K562 (cell line): ENCODE measurements at regions not wholly inside any gene's neighbourhood (a gene's known extent, or its start where the extent isn't known, plus 50 kb on each side); places are given as distances from the start of the nearest gene placed in this dataset.

Experiments used
- C11orf30 ChIP-seq: fragments of 450-650 bp; IDR thresholded peaks from 2 replicates; pipeline ENCODE4 v1.6.1; 2016; ENCODE audit warnings: low read depth, mild to moderate bottlenecking
- TF ChIP-seq, protein P1 (sequence below): sonication (generic); formaldehyde crosslinking; IDR thresholded peaks from 2 replicates; pipeline ENCODE4 v1.8.1; 2023; ENCODE audit warnings: missing genetic modification reagents, mild to moderate bottlenecking, borderline replicate concordance
- TF ChIP-seq, protein P2 (sequence below): fragments of 250-450 bp; sonication (Bioruptor Pico); IDR thresholded peaks from 2 replicates; pipeline ENCODE4 v1.9.0; 2021; ENCODE audit warnings: mild to moderate bottlenecking, inconsistent platforms

DNA sequence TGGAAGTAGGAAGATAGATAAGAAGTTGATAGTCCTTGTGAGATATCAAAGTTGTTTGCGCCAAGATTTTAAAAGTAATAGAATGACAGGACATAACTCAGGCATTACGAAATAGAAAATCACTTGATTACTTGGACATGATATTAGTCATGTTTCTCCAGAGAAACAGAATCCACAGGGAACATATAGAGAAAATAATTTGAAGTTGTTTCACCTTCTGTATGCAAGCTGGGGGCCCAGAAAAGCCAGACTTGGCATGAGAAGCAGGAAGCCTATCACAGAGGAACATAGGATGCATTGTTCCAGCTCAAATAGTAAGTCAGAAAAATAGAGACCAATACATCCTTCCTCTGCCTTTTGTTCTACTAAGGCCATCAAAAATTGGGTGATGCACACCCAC lies 715.9 kb downstream of the TECRL start (continued):
- TF ChIP-seq, protein P1, sequence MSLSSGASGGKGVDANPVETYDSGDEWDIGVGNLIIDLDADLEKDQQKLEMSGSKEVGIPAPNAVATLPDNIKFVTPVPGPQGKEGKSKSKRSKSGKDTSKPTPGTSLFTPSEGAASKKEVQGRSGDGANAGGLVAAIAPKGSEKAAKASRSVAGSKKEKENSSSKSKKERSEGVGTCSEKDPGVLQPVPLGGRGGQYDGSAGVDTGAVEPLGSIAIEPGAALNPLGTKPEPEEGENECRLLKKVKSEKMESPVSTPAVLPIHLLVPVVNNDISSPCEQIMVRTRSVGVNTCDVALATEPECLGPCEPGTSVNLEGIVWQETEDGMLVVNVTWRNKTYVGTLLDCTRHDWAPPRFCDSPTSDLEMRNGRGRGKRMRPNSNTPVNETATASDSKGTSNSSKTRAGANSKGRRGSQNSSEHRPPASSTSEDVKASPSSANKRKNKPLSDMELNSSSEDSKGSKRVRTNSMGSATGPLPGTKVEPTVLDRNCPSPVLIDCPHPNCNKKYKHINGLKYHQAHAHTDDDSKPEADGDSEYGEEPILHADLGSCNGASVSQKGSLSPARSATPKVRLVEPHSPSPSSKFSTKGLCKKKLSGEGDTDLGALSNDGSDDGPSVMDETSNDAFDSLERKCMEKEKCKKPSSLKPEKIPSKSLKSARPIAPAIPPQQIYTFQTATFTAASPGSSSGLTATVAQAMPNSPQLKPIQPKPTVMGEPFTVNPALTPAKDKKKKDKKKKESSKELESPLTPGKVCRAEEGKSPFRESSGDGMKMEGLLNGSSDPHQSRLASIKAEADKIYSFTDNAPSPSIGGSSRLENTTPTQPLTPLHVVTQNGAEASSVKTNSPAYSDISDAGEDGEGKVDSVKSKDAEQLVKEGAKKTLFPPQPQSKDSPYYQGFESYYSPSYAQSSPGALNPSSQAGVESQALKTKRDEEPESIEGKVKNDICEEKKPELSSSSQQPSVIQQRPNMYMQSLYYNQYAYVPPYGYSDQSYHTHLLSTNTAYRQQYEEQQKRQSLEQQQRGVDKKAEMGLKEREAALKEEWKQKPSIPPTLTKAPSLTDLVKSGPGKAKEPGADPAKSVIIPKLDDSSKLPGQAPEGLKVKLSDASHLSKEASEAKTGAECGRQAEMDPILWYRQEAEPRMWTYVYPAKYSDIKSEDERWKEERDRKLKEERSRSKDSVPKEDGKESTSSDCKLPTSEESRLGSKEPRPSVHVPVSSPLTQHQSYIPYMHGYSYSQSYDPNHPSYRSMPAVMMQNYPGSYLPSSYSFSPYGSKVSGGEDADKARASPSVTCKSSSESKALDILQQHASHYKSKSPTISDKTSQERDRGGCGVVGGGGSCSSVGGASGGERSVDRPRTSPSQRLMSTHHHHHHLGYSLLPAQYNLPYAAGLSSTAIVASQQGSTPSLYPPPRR (CRISPR knock-in tag) = no peak
- no peak for TF ChIP-seq C11orf30
- TF ChIP-seq, protein P2, sequence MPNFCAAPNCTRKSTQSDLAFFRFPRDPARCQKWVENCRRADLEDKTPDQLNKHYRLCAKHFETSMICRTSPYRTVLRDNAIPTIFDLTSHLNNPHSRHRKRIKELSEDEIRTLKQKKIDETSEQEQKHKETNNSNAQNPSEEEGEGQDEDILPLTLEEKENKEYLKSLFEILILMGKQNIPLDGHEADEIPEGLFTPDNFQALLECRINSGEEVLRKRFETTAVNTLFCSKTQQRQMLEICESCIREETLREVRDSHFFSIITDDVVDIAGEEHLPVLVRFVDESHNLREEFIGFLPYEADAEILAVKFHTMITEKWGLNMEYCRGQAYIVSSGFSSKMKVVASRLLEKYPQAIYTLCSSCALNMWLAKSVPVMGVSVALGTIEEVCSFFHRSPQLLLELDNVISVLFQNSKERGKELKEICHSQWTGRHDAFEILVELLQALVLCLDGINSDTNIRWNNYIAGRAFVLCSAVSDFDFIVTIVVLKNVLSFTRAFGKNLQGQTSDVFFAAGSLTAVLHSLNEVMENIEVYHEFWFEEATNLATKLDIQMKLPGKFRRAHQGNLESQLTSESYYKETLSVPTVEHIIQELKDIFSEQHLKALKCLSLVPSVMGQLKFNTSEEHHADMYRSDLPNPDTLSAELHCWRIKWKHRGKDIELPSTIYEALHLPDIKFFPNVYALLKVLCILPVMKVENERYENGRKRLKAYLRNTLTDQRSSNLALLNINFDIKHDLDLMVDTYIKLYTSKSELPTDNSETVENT (CRISPR knock-in tag) = no peak
